ENCODE measurements at regions not wholly inside any gene's neighbourhood (a gene's known extent, or its start where the extent isn't known, plus 50 kb on each side); places are given as distances from the start of the nearest gene placed in this dataset.

GRCh38 chr12:72146495-72146894 is 125.7 kb upstream of the TRHDE start:
- intact Hi-C loops (cut with micrococcal nuclease) = no loop called here
- ChIA-PET POLR2A (ENCODE audit: unreplicated experiment) (no interaction called here), CTCF (no interaction called here)
- no TSS peak for BruUV-seq (replicated peaks)
- Histone ChIP-seq H3K4me1 (ENCODE audit: insufficient read depth, low read length) (no peaks in the 10 kb centered on the region), H2AFZ (ENCODE audit: low read length) (no peak overlapping the region), H3K79me2 (ENCODE audit: low read length) (no peaks in the 10 kb centered on the region), H3K27ac (ENCODE audit: low read length) (no peak overlapping the region), H3F3A (ENCODE audit: low read length, unreplicated experiment) (no peaks in the 10 kb centered on the region), H3K9me2 (replicated peaks; ENCODE audit: low read length) (no peaks in the 10 kb centered on the region), H3K4me3 (ENCODE audit: low read length) (no peak overlapping the region), H3K36me3 (ENCODE audit: low read depth, low read length) (no peaks in the 10 kb centered on the region), H3K9me3 (ENCODE audit: low read length) (no peaks in the 10 kb centered on the region), H3K27me3 (ENCODE audit: low read length) (peaks cover 39% of the 10 kb centered on the region), H3K9ac (ENCODE audit: low read length) (no peak overlapping the region), H4K20me1 (ENCODE audit: low read length) (no peaks in the 10 kb centered on the region), H3K4me2 (ENCODE audit: low read length) (no peak overlapping the region)
- TF ChIP-seq EZH2phosphoT487 (IDR thresholded peaks at IDR 0.05; ENCODE audit: borderline replicate concordance, low read length) (no peak), EZH2 (IDR thresholded peaks at IDR 0.05; ENCODE audit: low read length, unreplicated experiment) (no peak), CTCF (conservative IDR thresholded peaks at IDR 0.05; ENCODE audit: low read depth, low read length) (no peak)
- DNase-seq (no peak), ATAC-seq (no peak)

- CTCF ChIA-PET = no interaction called here
Measured at GRCh38 chr12:72148709-72149108, 123.5 kb upstream of the TRHDE start.

DNA sequence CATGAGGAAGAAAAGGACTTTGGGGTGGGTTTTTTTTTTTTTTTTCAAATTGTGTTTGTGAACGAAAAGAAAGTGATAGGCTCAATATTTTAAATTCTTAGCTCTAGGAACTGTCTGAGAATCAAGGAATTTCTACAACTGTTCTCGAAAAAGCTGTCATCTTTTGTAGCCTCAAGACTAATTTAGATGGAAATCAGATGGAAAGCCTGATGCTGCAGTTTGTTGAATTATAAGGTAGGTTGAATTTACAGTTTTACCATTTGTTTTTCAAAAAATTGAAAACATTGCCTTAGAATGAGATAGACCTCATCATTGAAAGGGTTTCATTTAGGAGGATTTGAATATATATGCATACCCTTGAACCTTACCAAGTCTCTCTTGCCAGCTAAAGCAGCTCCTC is 109.3 kb upstream of the TRHDE start:
- intact Hi-C loops (cut with micrococcal nuclease) = no loop called here
- ChIA-PET POLR2A (ENCODE audit: unreplicated experiment) (no interaction called here), CTCF (no interaction called here)
- Histone ChIP-seq H3K9me2 (replicated peaks; ENCODE audit: low read length) (no peaks in the 10 kb centered on the region), H3K27ac (ENCODE audit: low read length) (no peak overlapping the region), H3K36me3 (ENCODE audit: low read depth, low read length) (no peaks in the 10 kb centered on the region), H3K9ac (ENCODE audit: low read length) (no peak overlapping the region), H4K20me1 (ENCODE audit: low read length) (no peaks in the 10 kb centered on the region), H3K4me2 (ENCODE audit: low read length) (no peak overlapping the region), H3K4me3 (ENCODE audit: low read length) (no peak overlapping the region), H3K79me2 (ENCODE audit: low read length) (no peaks in the 10 kb centered on the region), H3F3A (ENCODE audit: low read length, unreplicated experiment) (no peaks in the 10 kb centered on the region), H3K4me1 (ENCODE audit: insufficient read depth, low read length) (no peaks in the 10 kb centered on the region), H3K9me3 (ENCODE audit: low read length) (no peaks in the 10 kb centered on the region), H2AFZ (ENCODE audit: low read length) (no peak overlapping the region), H3K27me3 (ENCODE audit: low read length) (peaks cover 23% of the 10 kb centered on the region)
- no peak for DNase-seq
- no peak for TF ChIP-seq CTCF (conservative IDR thresholded peaks at IDR 0.05; ENCODE audit: low read depth, low read length)
- no peak for TF ChIP-seq EZH2 (IDR thresholded peaks at IDR 0.05; ENCODE audit: low read length, unreplicated experiment)
- TF ChIP-seq EZH2phosphoT487 (IDR thresholded peaks at IDR 0.05; ENCODE audit: borderline replicate concordance, low read length) = no peak
- ATAC-seq = no peak
- no TSS peak for BruUV-seq (replicated peaks)

More at GRCh38 chr12:72148709-72149108, 123.5 kb upstream of the TRHDE start:
- BruUV-seq (replicated peaks) = no TSS peak
- Histone ChIP-seq H3K79me2 (ENCODE audit: low read length) (no peaks in the 10 kb centered on the region), H3K27me3 (ENCODE audit: low read length) (peaks cover 39% of the 10 kb centered on the region), H3K4me2 (ENCODE audit: low read length) (no peak overlapping the region), H2AFZ (ENCODE audit: low read length) (no peak overlapping the region), H3K4me1 (ENCODE audit: insufficient read depth, low read length) (no peaks in the 10 kb centered on the region), H3K27ac (ENCODE audit: low read length) (no peak overlapping the region), H3K4me3 (ENCODE audit: low read length) (no peak overlapping the region), H3K9me3 (ENCODE audit: low read length) (no peaks in the 10 kb centered on the region), H3F3A (ENCODE audit: low read length, unreplicated experiment) (no peaks in the 10 kb centered on the region), H3K36me3 (ENCODE audit: low read depth, low read length) (no peaks in the 10 kb centered on the region), H3K9ac (ENCODE audit: low read length) (no peak overlapping the region), H4K20me1 (ENCODE audit: low read length) (no peaks in the 10 kb centered on the region), H3K9me2 (replicated peaks; ENCODE audit: low read length) (no peaks in the 10 kb centered on the region)
- no peak for DNase-seq
- POLR2A ChIA-PET (ENCODE audit: unreplicated experiment) = no interaction called here
- TF ChIP-seq EZH2phosphoT487 (IDR thresholded peaks at IDR 0.05; ENCODE audit: borderline replicate concordance, low read length) (no peak), EZH2 (IDR thresholded peaks at IDR 0.05; ENCODE audit: low read length, unreplicated experiment) (no peak), CTCF (conservative IDR thresholded peaks at IDR 0.05; ENCODE audit: low read depth, low read length) (no peak)
- ATAC-seq = no peak
- intact Hi-C loops (cut with micrococcal nuclease) = no loop called here
